Smooth muscle cell (in vitro differentiated cells): ENCODE measurements at regions not wholly inside any gene's neighbourhood (a gene's known extent, or its start where the extent isn't known, plus 50 kb on each side); places are given as distances from the start of the nearest gene placed in this dataset.
"Not testable (repeated sequence)": the region's sequence is repeated elsewhere in the genome, so short reads cannot be mapped to it uniquely, and the experiment has no call there.

ENCODE experiments used
- DNase-seq: peaks from one replicate; lab custom pipeline; 2025; ENCODE audit not compliant: unreplicated experiment; lab: John Stamatoyannopoulos, UW
- H2AFZ ChIP-seq: fragments of 200-600 bp; sonication (generic); 2 replicates; pipeline ENCODE4 v1.6.0; 2016; ENCODE audit warnings: antibody characterized with exemption, low read depth, mild to moderate bottlenecking
- H3F3A ChIP-seq: fragments of 200-600 bp; sonication (generic); 2 replicates; pipeline ENCODE4 v1.6.0; 2017; ENCODE audit warnings: antibody characterized with exemption, low read depth
- H3K27ac ChIP-seq: fragments of 200-600 bp; sonication (generic); 2 replicates; pipeline ENCODE4 v1.5.1; 2016; ENCODE audit warnings: low read depth, mild to moderate bottlenecking
- H3K27me3 ChIP-seq: fragments of 200-600 bp; sonication (generic); 2 replicates; pipeline ENCODE4 v1.6.1; 2016; ENCODE audit warnings: low read depth, mild to moderate bottlenecking
- H3K36me3 ChIP-seq: fragments of 200-600 bp; sonication (generic); 2 replicates; pipeline ENCODE4 v1.5.1; 2016; ENCODE audit warnings: low read depth
- H3K4me1 ChIP-seq: fragments of 200-600 bp; sonication (generic); 2 replicates; pipeline ENCODE4 v1.5.1; 2016; ENCODE audit warnings: low read depth
- H3K4me2 ChIP-seq: fragments of 200-600 bp; sonication (generic); 2 replicates; pipeline ENCODE4 v1.6.0; 2016; ENCODE audit warnings: mild to moderate bottlenecking
- H3K4me3 ChIP-seq: fragments of 200-600 bp; sonication (generic); 2 replicates; pipeline ENCODE4 v1.5.1; 2016; ENCODE audit warnings: mild to moderate bottlenecking
- H3K79me2 ChIP-seq: fragments of 200-600 bp; sonication (generic); 2 replicates; pipeline ENCODE4 v1.6.0; 2016; ENCODE audit warnings: low read depth, mild to moderate bottlenecking
- H3K9ac ChIP-seq: fragments of 200-600 bp; sonication (generic); 2 replicates; pipeline ENCODE4 v1.6.0; 2016; ENCODE audit warnings: low read depth
- H3K9me3 ChIP-seq: fragments of 200-600 bp; sonication (generic); replicated peaks from 2 replicates; pipeline ENCODE4 v1.5.1; 2016; ENCODE audit warnings: low read depth
- H4K20me1 ChIP-seq: fragments of 200-600 bp; sonication (generic); 2 replicates; pipeline ENCODE4 v1.6.0; 2016; ENCODE audit warnings: low read depth
- CTCF ChIP-seq: fragments of 200-600 bp; sonication (generic); IDR thresholded peaks from 2 replicates; pipeline ENCODE4 v1.5.1; 2017; ENCODE audit warnings: borderline replicate concordance, mild to moderate bottlenecking, antibody characterized with exemption; ENCODE audit not compliant: insufficient read depth, poor library complexity, severe bottlenecking
- WGBS: methylation state at CpG from one replicate; pipeline ENCODE4 v1.1.7; 2016; ENCODE audit warnings: low lambda C conversion rate; 5-methylcytosine and 5-hydroxymethylcytosine counted together

GRCh38 chr14:88981948-88982347 is 157.5 kb downstream of the TTC8 start:
- no peak for DNase-seq
- Histone ChIP-seq H3K4me3 (no peak overlapping the region), H2AFZ (no peak overlapping the region), H3K9ac (no peak overlapping the region), H3K4me2 (no peak overlapping the region), H3K79me2 (no peaks in the 10 kb centered on the region), H3K27me3 (peaks cover 15% of the 10 kb centered on the region), H4K20me1 (no peaks in the 10 kb centered on the region), H3K27ac (no peak overlapping the region), H3F3A (no peaks in the 10 kb centered on the region), H3K9me3 (no peaks in the 10 kb centered on the region), H3K4me1 (no peaks in the 10 kb centered on the region), H3K36me3 (no peaks in the 10 kb centered on the region)
- 64% methylated on average over 4 of the region's 4 CpGs for WGBS
- no peak for TF ChIP-seq CTCF

- H3K27ac ChIP-seq, result no peak overlapping the region
- no peaks in the 10 kb centered on the region for H3K79me2 ChIP-seq
- H3K4me2 ChIP-seq, result no peak overlapping the region
- H3K36me3 ChIP-seq, result no peaks in the 10 kb centered on the region
- H4K20me1 ChIP-seq, result no peaks in the 10 kb centered on the region
- no peak overlapping the region for H3K4me3 ChIP-seq
- no peaks in the 10 kb centered on the region for H3K4me1 ChIP-seq
- WGBS, result 48% methylated on average over 4 of the region's 4 CpGs
- H2AFZ ChIP-seq, result no peak overlapping the region
- no peak for DNase-seq
- no peaks in the 10 kb centered on the region for H3F3A ChIP-seq
- no peaks in the 10 kb centered on the region for H3K9me3 ChIP-seq
- peaks cover 10% of the 10 kb centered on the region for H3K27me3 ChIP-seq
- no peak overlapping the region for H3K9ac ChIP-seq
- TF ChIP-seq CTCF, result no peak
Measured at GRCh38 chr14:88983755-88984154, 159.3 kb downstream of the TTC8 start.

- Histone ChIP-seq H3K4me3 (no peak overlapping the region), H3K27ac (no peak overlapping the region), H2AFZ (no peak overlapping the region), H3K4me2 (no peak overlapping the region), H3K9me3 (no peaks in the 10 kb centered on the region), H3K9ac (no peak overlapping the region), H3K36me3 (no peaks in the 10 kb centered on the region), H4K20me1 (no peaks in the 10 kb centered on the region), H3K27me3 (no peaks in the 10 kb centered on the region), H3K79me2 (no peaks in the 10 kb centered on the region), H3K4me1 (no peaks in the 10 kb centered on the region), H3F3A (no peaks in the 10 kb centered on the region)
- WGBS, result 52% methylated on average over 1 of the region's 1 CpG
- no peak for DNase-seq
- TF ChIP-seq CTCF, result no peak
Measured at GRCh38 chr14:88985654-88986053, 161.2 kb downstream of the TTC8 start.

- Histone ChIP-seq H3K4me1 (no peaks in the 10 kb centered on the region), H3K79me2 (no peaks in the 10 kb centered on the region), H3K27ac (no peak overlapping the region), H3K36me3 (no peaks in the 10 kb centered on the region), H3K9ac (no peak overlapping the region), H3K4me3 (no peak overlapping the region), H3K27me3 (no peaks in the 10 kb centered on the region), H2AFZ (no peak overlapping the region), H3F3A (no peaks in the 10 kb centered on the region), H3K9me3 (no peaks in the 10 kb centered on the region), H4K20me1 (no peaks in the 10 kb centered on the region), H3K4me2 (no peak overlapping the region)
- no peak for DNase-seq
- WGBS, result 85% methylated on average over 11 of the region's 11 CpGs
- no peak for TF ChIP-seq CTCF
Measured at GRCh38 chr14:88986146-88986841, 161.8 kb downstream of the TTC8 start.

GRCh38 chr14:88986908-88987307 is 162.5 kb downstream of the TTC8 start:
- not testable (repeated sequence) for H3K9me3 ChIP-seq, H3K36me3 ChIP-seq, H3K4me3 ChIP-seq, H2AFZ ChIP-seq, H3K27me3 ChIP-seq, H3F3A ChIP-seq, H3K4me2 ChIP-seq, H4K20me1 ChIP-seq, H3K9ac ChIP-seq, H3K79me2 ChIP-seq, H3K4me1 ChIP-seq, DNase-seq, H3K27ac ChIP-seq
- WGBS, result 88% methylated on average over 2 of the region's 2 CpGs
